ENCODE measurements at regions not wholly inside any gene's neighbourhood (a gene's known extent, or its start where the extent isn't known, plus 50 kb on each side); places are given as distances from the start of the nearest gene placed in this dataset.

- intact Hi-C loops (cut with micrococcal nuclease): no loop called here
Observed at GRCh38 chr2:18467749-18468360, 92.6 kb downstream of the RDH14 start.

- intact Hi-C loops (cut with micrococcal nuclease): no loop called here
Observed at GRCh38 chr2:18465979-18466378, 94.5 kb downstream of the RDH14 start.

- intact Hi-C loops (cut with micrococcal nuclease): no loop called here
Observed at GRCh38 chr2:18464913-18465312, 95.5 kb downstream of the RDH14 start.

GRCh38 chr2:18456026-18456425 is 104.4 kb downstream of the RDH14 start:
- intact Hi-C loops (cut with micrococcal nuclease): no loop called here

GRCh38 chr2:18455236-18455862 is 105.1 kb downstream of the RDH14 start:
- intact Hi-C loops (cut with micrococcal nuclease): no loop called here

GRCh38 chr2:18454692-18455235 is 105.7 kb downstream of the RDH14 start:
- intact Hi-C loops (cut with micrococcal nuclease): no loop called here

- intact Hi-C loops (cut with micrococcal nuclease): no loop called here
Observed at GRCh38 chr2:18446715-18447114, 113.7 kb downstream of the RDH14 start.

- intact Hi-C loops (cut with micrococcal nuclease): no loop called here
Observed at GRCh38 chr2:18445433-18446320, 114.8 kb downstream of the RDH14 start.

- intact Hi-C loops (cut with micrococcal nuclease): no loop called here
Observed at GRCh38 chr2:18444806-18445205, 115.6 kb downstream of the RDH14 start.

GRCh38 chr2:18441583-18441982 is 118.9 kb downstream of the RDH14 start:
- intact Hi-C loops (cut with micrococcal nuclease): no loop called here

GRCh38 chr2:18440777-18441176 is 119.7 kb downstream of the RDH14 start:
- intact Hi-C loops (cut with micrococcal nuclease): no loop called here

- intact Hi-C loops (cut with micrococcal nuclease): no loop called here
Observed at GRCh38 chr2:18440141-18440661, 120.3 kb downstream of the RDH14 start.

- intact Hi-C loops (cut with micrococcal nuclease): no loop called here
Observed at GRCh38 chr2:18439716-18440115, 120.7 kb downstream of the RDH14 start.

- intact Hi-C loops (cut with micrococcal nuclease): no loop called here
Observed at GRCh38 chr2:18437909-18438308, 122.5 kb downstream of the RDH14 start.

- intact Hi-C loops (cut with micrococcal nuclease): no loop called here
Observed at GRCh38 chr2:18436503-18437005, 123.9 kb downstream of the RDH14 start.

- intact Hi-C loops (cut with micrococcal nuclease): loop anchor here (1.0 kb wide), 1 partner anchor 1428 kb away; no protein-coding TSS in a partner anchor
Observed at GRCh38 chr2:18435426-18436037, 124.9 kb downstream of the RDH14 start.

GRCh38 chr2:18433872-18434271 is 126.6 kb downstream of the RDH14 start:
- intact Hi-C loops (cut with micrococcal nuclease): no loop called here

GRCh38 chr2:18432999-18433398 is 127.5 kb downstream of the RDH14 start:
- intact Hi-C loops (cut with micrococcal nuclease): no loop called here

- intact Hi-C loops (cut with micrococcal nuclease): no loop called here
Observed at GRCh38 chr2:18430996-18431748, 129.3 kb downstream of the RDH14 start.

- intact Hi-C loops (cut with micrococcal nuclease): no loop called here
Observed at GRCh38 chr2:18428516-18428915, 131.9 kb downstream of the RDH14 start.

Measured in T-helper 2 cell treated with Interferon-gamma antibody and Interleukin-4, amounts not matched to agents 100 ng/mL and 5 ng/mL, for 36 hours (primary cell).